Suprapubic skin (tissue), 4 donors: ENCODE measurements at regions not wholly inside any gene's neighbourhood (a gene's known extent, or its start where the extent isn't known, plus 50 kb on each side); places are given as distances from the start of the nearest gene placed in this dataset.

Experiments
- DNase-seq, 2 donors: peaks; one replicate each; pipeline ENCODE4 v3.0.0-alpha.2; 2019; ENCODE audit warnings: low spot score in 2 of 2
- H3K27ac ChIP-seq: fragments of 200-600 bp; sonication (generic); one replicate; pipeline ENCODE4 v1.5.1; 2019
- H3K27me3 ChIP-seq: fragments of 200-600 bp; sonication (generic); one replicate; pipeline ENCODE4 v1.5.1; 2019
- H3K36me3 ChIP-seq: fragments of 200-600 bp; sonication (generic); one replicate; pipeline ENCODE4 v1.5.1; 2019
- H3K4me1 ChIP-seq: fragments of 200-600 bp; sonication (generic); one replicate; pipeline ENCODE4 v1.5.1; 2019
- H3K4me3 ChIP-seq: fragments of 200-600 bp; sonication (generic); one replicate; pipeline ENCODE4 v1.5.1; 2019; ENCODE audit warnings: mild to moderate bottlenecking
- H3K9me3 ChIP-seq: fragments of 200-600 bp; sonication (generic); one replicate; pipeline ENCODE4 v1.5.1; 2019
- CTCF ChIP-seq, 2 donors: fragments of 200-600 bp in 1 of 2; fragments of 450-650 bp in 1 of 2; sonication (generic) in 1 of 2; IDR thresholded peaks; one replicate each; pipeline ENCODE4 v1.5.1; 2016 to 2019; ENCODE audit warnings: antibody characterized with exemption in 2 of 2, mild to moderate bottlenecking in 1 of 2, moderate library complexity in 1 of 2
- EP300 ChIP-seq: sonication (generic); formaldehyde crosslinking; IDR thresholded peaks from one replicate; pipeline ENCODE4 v1.6.1; 2017; ENCODE audit warnings: antibody characterized with exemption
- POLR2A ChIP-seq, 2 donors: fragments of 450-650 bp; IDR thresholded peaks; one replicate each; pipeline ENCODE4 v1.6.1; 2017; ENCODE audit warnings: antibody characterized with exemption in 2 of 2, mild to moderate bottlenecking in 2 of 2, moderate library complexity in 2 of 2
- POLR2AphosphoS5 ChIP-seq, 3 donors: sonication (generic); formaldehyde crosslinking; IDR thresholded peaks; one replicate each; pipeline ENCODE4 v1.6.1; 2017; ENCODE audit warnings: antibody characterized with exemption in 3 of 3
- WGBS: methylation state at CpG from one replicate; pipeline ENCODE4 v1.1.5; 2018; 5-methylcytosine and 5-hydroxymethylcytosine counted together

- no peak for TF ChIP-seq CTCF (IDR thresholded peaks at IDR 0.05)
- TF ChIP-seq POLR2A (IDR thresholded peaks at IDR 0.05): no peak
- no peak for TF ChIP-seq POLR2AphosphoS5 (IDR thresholded peaks at IDR 0.05)
- no peak for TF ChIP-seq EP300
- no peaks in the 10 kb centered on the region for H3K4me1 ChIP-seq
- no peak for DNase-seq
These were observed 932.3 kb downstream of the METTL15 start for GRCh38 chr11:29040489-29040888.

GRCh38 chr11:29032384-29033149, 924.4 kb downstream of the METTL15 start:
- no peaks in the 10 kb centered on the region for H3K4me1 ChIP-seq
- H3K36me3 ChIP-seq: no peaks in the 10 kb centered on the region
- no peak for DNase-seq
- H3K9me3 ChIP-seq: peaks cover 8% of the 10 kb centered on the region
- no peaks in the 10 kb centered on the region for H3K27me3 ChIP-seq
- no peak overlapping the region for H3K27ac ChIP-seq
- no peak overlapping the region for H3K4me3 ChIP-seq
- no peak for TF ChIP-seq POLR2AphosphoS5 (IDR thresholded peaks at IDR 0.05)
- TF ChIP-seq POLR2A (IDR thresholded peaks at IDR 0.05): no peak
- no peak for TF ChIP-seq CTCF (IDR thresholded peaks at IDR 0.05)
- TF ChIP-seq EP300: no peak
- WGBS: 47% methylated on average over 2 of the region's 2 CpGs

More at GRCh38 chr11:29040489-29040888, 932.3 kb downstream of the METTL15 start:
- H3K36me3 ChIP-seq: no peaks in the 10 kb centered on the region
- H3K27me3 ChIP-seq: no peaks in the 10 kb centered on the region
- no peaks in the 10 kb centered on the region for H3K9me3 ChIP-seq
- no peak overlapping the region for H3K4me3 ChIP-seq
- no peak overlapping the region for H3K27ac ChIP-seq

GRCh38 chr11:29029452-29029851, 921.3 kb downstream of the METTL15 start:
- no peak for DNase-seq
- Histone ChIP-seq H3K27me3 (no peaks in the 10 kb centered on the region), H3K4me1 (no peaks in the 10 kb centered on the region), H3K4me3 (no peak overlapping the region), H3K27ac (no peak overlapping the region), H3K36me3 (no peaks in the 10 kb centered on the region), H3K9me3 (peaks cover 8% of the 10 kb centered on the region)
- 75% methylated on average over 2 of the region's 2 CpGs for WGBS
- TF ChIP-seq EP300 (no peak), POLR2A (IDR thresholded peaks at IDR 0.05) (no peak), POLR2AphosphoS5 (IDR thresholded peaks at IDR 0.05) (no peak), CTCF (IDR thresholded peaks at IDR 0.05) (no peak)

- Histone ChIP-seq H3K27me3 (no peaks in the 10 kb centered on the region), H3K27ac (no peak overlapping the region), H3K9me3 (peaks cover 8% of the 10 kb centered on the region), H3K36me3 (no peaks in the 10 kb centered on the region), H3K4me3 (no peak overlapping the region), H3K4me1 (no peaks in the 10 kb centered on the region)
- no peak for DNase-seq
- TF ChIP-seq CTCF (IDR thresholded peaks at IDR 0.05): no peak
- TF ChIP-seq POLR2A (IDR thresholded peaks at IDR 0.05): no peak
- TF ChIP-seq EP300: no peak
- no peak for TF ChIP-seq POLR2AphosphoS5 (IDR thresholded peaks at IDR 0.05)
- 56% methylated on average over 1 of the region's 1 CpG for WGBS
These were observed 919.2 kb downstream of the METTL15 start for GRCh38 chr11:29027436-29027835.

- 88% methylated on average over 2 of the region's 2 CpGs for WGBS
- Histone ChIP-seq H3K27ac (no peak overlapping the region), H3K4me1 (no peaks in the 10 kb centered on the region), H3K36me3 (no peaks in the 10 kb centered on the region), H3K27me3 (no peaks in the 10 kb centered on the region), H3K4me3 (no peak overlapping the region), H3K9me3 (peaks cover 8% of the 10 kb centered on the region)
- DNase-seq: no peak
- TF ChIP-seq EP300 (no peak), POLR2AphosphoS5 (IDR thresholded peaks at IDR 0.05) (no peak), CTCF (IDR thresholded peaks at IDR 0.05) (no peak), POLR2A (IDR thresholded peaks at IDR 0.05) (no peak)
These were observed 918.1 kb downstream of the METTL15 start for GRCh38 chr11:29026286-29026685.
